OCI-LY7 (cell line): ENCODE measurements at regions not wholly inside any gene's neighbourhood (a gene's known extent, or its start where the extent isn't known, plus 50 kb on each side); places are given as distances from the start of the nearest gene placed in this dataset.

Source experiments
- BruUV-seq: library from RNA; stranded (reverse); fragments of 400-500 nt; replicated peaks from 2 replicates; lab custom pipeline; 2021; lab: Mats Ljungman, UMichigan
- CTCF ChIA-PET: fragments of 300-600 bp; sonication (Branson Sonifier 250); formaldehyde crosslinking; loops from one replicate; lab custom pipeline; 2022; ENCODE audit warnings: antibody characterized with exemption; ENCODE audit not compliant: unreplicated experiment; lab: Charles Lee
- POLR2A ChIA-PET: fragments of 300-600 bp; sonication (Branson Sonifier 250); formaldehyde crosslinking; loops from one replicate; lab custom pipeline; 2022; ENCODE audit warnings: antibody characterized with exemption; lab: Charles Lee
- DNase-seq: peaks from one replicate; pipeline ENCODE4 v3.0.0-alpha.2; 2015; ENCODE audit warnings: low spot score
- H2AFZ ChIP-seq: fragments of 200-600 bp; sonication (generic), shearing (Covaris generic); 2 replicates; pipeline ENCODE4 v1.6.1; 2014; ENCODE audit warnings: mild to moderate bottlenecking, antibody characterized with exemption, low read length, moderate library complexity
- H3K27ac ChIP-seq: fragments of 200-600 bp; sonication (generic); 2 replicates; pipeline ENCODE4 v1.5.1; 2014; ENCODE audit warnings: mixed run types, low read depth, mild to moderate bottlenecking, moderate library complexity, low read length, inconsistent platforms; ENCODE audit not compliant: poor library complexity, severe bottlenecking
- H3K36me3 ChIP-seq: fragments of 200-600 bp; sonication (generic); 2 replicates; pipeline ENCODE4 v1.6.1; 2014; ENCODE audit warnings: mild to moderate bottlenecking, antibody characterized with exemption, low read length, moderate library complexity, mixed read lengths; ENCODE audit not compliant: insufficient read depth
- H3K4me1 ChIP-seq: fragments of 200-600 bp; sonication (generic); 2 replicates; pipeline ENCODE4 v1.5.1; 2014; ENCODE audit warnings: mild to moderate bottlenecking, low read length; ENCODE audit not compliant: insufficient read depth, poor library complexity, severe bottlenecking
- H3K4me2 ChIP-seq: fragments of 200-600 bp; sonication (generic); 2 replicates; pipeline ENCODE4 v1.6.1; 2014; ENCODE audit warnings: mild to moderate bottlenecking, low read length
- H3K4me3 ChIP-seq: fragments of 200-600 bp; sonication (generic); 2 replicates; pipeline ENCODE4 v1.5.1; 2014; ENCODE audit warnings: mild to moderate bottlenecking, low read depth, low read length; ENCODE audit not compliant: poor library complexity, severe bottlenecking
- H3K79me2 ChIP-seq: fragments of 200-600 bp; sonication (generic); 2 replicates; pipeline ENCODE4 v1.6.1; 2016; ENCODE audit warnings: low read depth, mild to moderate bottlenecking, low read length, moderate library complexity, mixed read lengths; ENCODE audit not compliant: insufficient read depth
- H3K9me2 ChIP-seq: fragments of 200-600 bp; sonication (generic); 2 replicates; pipeline ENCODE4 v1.6.1; 2016; ENCODE audit warnings: mild to moderate bottlenecking, low read length, mixed read lengths; ENCODE audit not compliant: insufficient read depth
- H3K9me3 ChIP-seq: fragments of 200-600 bp; sonication (generic); 2 replicates; pipeline ENCODE4 v1.6.1; 2014; ENCODE audit warnings: mild to moderate bottlenecking, mixed run types, low read length, mixed read lengths
- H4K20me1 ChIP-seq: fragments of 200-600 bp; sonication (generic); 2 replicates; pipeline ENCODE4 v1.6.1; 2014; ENCODE audit warnings: mild to moderate bottlenecking, antibody characterized with exemption, low read length, moderate library complexity, mixed read lengths; ENCODE audit not compliant: insufficient read depth
- CTCF ChIP-seq: fragments of 200-600 bp; sonication (generic); conservative IDR thresholded peaks from 2 replicates; pipeline ENCODE4 v1.5.1; 2014; ENCODE audit warnings: mild to moderate bottlenecking, antibody characterized with exemption, low read length, moderate library complexity, mixed read lengths
- EZH2phosphoT487 ChIP-seq: fragments of 200-600 bp; sonication (generic); IDR thresholded peaks from 2 replicates; pipeline ENCODE4 v1.6.1; 2018; ENCODE audit warnings: low read depth, borderline replicate concordance, mild to moderate bottlenecking, mixed run types, antibody characterized with exemption, low read length, moderate library complexity, mixed read lengths
- intact Hi-C: fragments of 100-400 bp; cut with micrococcal nuclease; formaldehyde crosslinking; loops from one replicate; pipeline ENCODE4 v1.10.0; 2022; ENCODE audit not compliant: unreplicated experiment

DNA sequence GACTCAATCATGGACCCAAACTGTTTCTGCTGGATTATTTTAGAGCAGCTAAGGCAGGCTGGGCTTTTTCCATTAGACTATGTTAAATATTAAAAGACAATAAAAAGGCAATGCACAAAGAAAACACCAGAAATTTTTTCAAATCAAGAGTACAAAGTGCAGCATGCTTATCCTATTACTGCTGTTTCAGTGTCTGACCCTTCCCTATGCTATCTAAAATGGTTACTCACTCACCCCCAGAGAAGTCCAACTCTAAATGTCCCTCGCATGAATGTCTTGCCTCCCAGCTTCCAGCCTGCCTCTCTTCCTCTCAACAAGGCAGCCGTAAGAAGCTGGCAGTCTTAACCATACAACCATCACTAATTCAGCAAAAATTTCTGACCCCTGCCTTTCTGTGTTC is 108.7 kb upstream of the SYT6 start:
- TF ChIP-seq CTCF (no peak), EZH2phosphoT487 (no peak)
- intact Hi-C loops: no loop called here
- no peaks in the 10 kb centered on the region for H3K79me2 ChIP-seq
- no peaks in the 10 kb centered on the region for H3K36me3 ChIP-seq
- H3K27ac ChIP-seq: no peak overlapping the region
- DNase-seq: no peak
- POLR2A ChIA-PET: no interaction called here
- CTCF ChIA-PET: no interaction called here
- no peaks in the 10 kb centered on the region for H3K4me1 ChIP-seq
- no peaks in the 10 kb centered on the region for H4K20me1 ChIP-seq
- no peaks in the 10 kb centered on the region for H3K9me2 ChIP-seq
- H3K4me3 ChIP-seq: no peak overlapping the region
- H2AFZ ChIP-seq: no peak overlapping the region
- no peaks in the 10 kb centered on the region for H3K9me3 ChIP-seq
- H3K4me2 ChIP-seq: no peak overlapping the region
- BruUV-seq: no TSS peak

- Histone ChIP-seq H3K79me2 (no peaks in the 10 kb centered on the region), H3K4me2 (no peak overlapping the region), H3K4me1 (no peaks in the 10 kb centered on the region), H3K4me3 (no peak overlapping the region), H3K9me3 (no peaks in the 10 kb centered on the region), H3K27ac (no peak overlapping the region), H3K36me3 (no peaks in the 10 kb centered on the region), H2AFZ (no peak overlapping the region), H4K20me1 (no peaks in the 10 kb centered on the region), H3K9me2 (no peaks in the 10 kb centered on the region)
- no peak for DNase-seq
- POLR2A ChIA-PET: no interaction called here
- BruUV-seq: no TSS peak
- no peak for TF ChIP-seq EZH2phosphoT487
- no peak for TF ChIP-seq CTCF
- intact Hi-C loops: no loop called here
- CTCF ChIA-PET: no interaction called here
Measured at GRCh38 chr1:114260805-114261484, 107.3 kb upstream of the SYT6 start.

- Histone ChIP-seq H3K36me3 (no peaks in the 10 kb centered on the region), H4K20me1 (no peaks in the 10 kb centered on the region), H3K9me2 (no peaks in the 10 kb centered on the region), H3K79me2 (no peaks in the 10 kb centered on the region), H3K4me1 (no peaks in the 10 kb centered on the region), H3K27ac (no peak overlapping the region), H2AFZ (no peak overlapping the region), H3K4me3 (no peak overlapping the region), H3K9me3 (no peaks in the 10 kb centered on the region), H3K4me2 (no peak overlapping the region)
- no peak for DNase-seq
- BruUV-seq: no TSS peak
- intact Hi-C loops: no loop called here
- ChIA-PET CTCF (no interaction called here), POLR2A (no interaction called here)
- TF ChIP-seq CTCF (no peak), EZH2phosphoT487 (no peak)
Measured at GRCh38 chr1:114259511-114260160, 106.0 kb upstream of the SYT6 start.
